Prostate gland (tissue), 2 donors: ENCODE measurements at regions not wholly inside any gene's neighbourhood (a gene's known extent, or its start where the extent isn't known, plus 50 kb on each side); places are given as distances from the start of the nearest gene placed in this dataset.

Experiments used
- DNase-seq: peaks from one replicate; pipeline ENCODE4 v3.0.0-alpha.2; 2019; ENCODE audit warnings: low spot score
- H3K27ac ChIP-seq, 2 donors: fragments of 200-600 bp; sonication (generic); 2 replicates each; pipeline ENCODE4 v1.5.1; 2017 to 2019
- H3K27me3 ChIP-seq: fragments of 200-600 bp; sonication (generic); replicated peaks from 2 replicates; pipeline ENCODE4 v1.5.1; 2019; ENCODE audit not compliant: insufficient read depth
- H3K36me3 ChIP-seq, 2 donors: fragments of 200-600 bp; sonication (generic); 1 replicate in 1 of 2; 2 replicates in 1 of 2; pipeline versions ENCODE4 v1.5.1 to v1.8.1; 2017 to 2019
- H3K4me1 ChIP-seq: fragments of 200-600 bp; sonication (generic); replicated peaks from 2 replicates; pipeline ENCODE4 v1.5.1; 2019
- H3K4me3 ChIP-seq, 2 donors: fragments of 200-600 bp; sonication (generic); 2 replicates each; pipeline ENCODE4 v1.5.1; 2017 to 2019
- H3K9me3 ChIP-seq: fragments of 200-600 bp; sonication (generic); 2 replicates; pipeline ENCODE4 v1.5.1; 2017
- CTCF ChIP-seq, 4 experiments: fragments of 200-600 bp in 2 of 4; fragments of 450-650 bp in 2 of 4; sonication (generic) in 2 of 4; IDR thresholded peaks; 1 replicate in 3 of 4; 2 replicates in 1 of 4; pipeline ENCODE4 v1.5.1; 2016 to 2019; ENCODE audit warnings: antibody characterized with exemption in 4 of 4, mild to moderate bottlenecking in 2 of 4, moderate library complexity in 2 of 4
- POLR2A ChIP-seq: fragments of 450-650 bp; IDR thresholded peaks from one replicate; pipeline ENCODE4 v1.6.1; 2016; ENCODE audit warnings: antibody characterized with exemption, mild to moderate bottlenecking
- POLR2AphosphoS5 ChIP-seq: sonication (generic); formaldehyde crosslinking; IDR thresholded peaks from one replicate; pipeline ENCODE4 v1.6.1; 2017; ENCODE audit warnings: antibody characterized with exemption
- WGBS: methylation state at CpG from one replicate; pipeline ENCODE4 v1.1.5; 2018; 5-methylcytosine and 5-hydroxymethylcytosine counted together
- intact Hi-C: fragments of 100-400 bp; cut with DNase I; formaldehyde crosslinking; loops from one replicate; pipeline ENCODE4 v1.14.2; 2022

- no peak overlapping the region for H3K27ac ChIP-seq
- H3K27me3 ChIP-seq: no peaks in the 10 kb centered on the region
- H3K4me1 ChIP-seq: no peaks in the 10 kb centered on the region
- no peak overlapping the region for H3K4me3 ChIP-seq
- WGBS: 36% methylated on average over 1 of the region's 1 CpG
- H3K9me3 ChIP-seq: no peaks in the 10 kb centered on the region
- no peak for DNase-seq
- intact Hi-C loops: no loop called here
- TF ChIP-seq CTCF (IDR thresholded peaks at IDR 0.05) (no peak), POLR2AphosphoS5 (no peak), POLR2A (no peak)
- no peaks in the 10 kb centered on the region for H3K36me3 ChIP-seq
These were observed 666.3 kb downstream of the CCSER2 start for GRCh38 chr10:84994722-84995121.

DNA sequence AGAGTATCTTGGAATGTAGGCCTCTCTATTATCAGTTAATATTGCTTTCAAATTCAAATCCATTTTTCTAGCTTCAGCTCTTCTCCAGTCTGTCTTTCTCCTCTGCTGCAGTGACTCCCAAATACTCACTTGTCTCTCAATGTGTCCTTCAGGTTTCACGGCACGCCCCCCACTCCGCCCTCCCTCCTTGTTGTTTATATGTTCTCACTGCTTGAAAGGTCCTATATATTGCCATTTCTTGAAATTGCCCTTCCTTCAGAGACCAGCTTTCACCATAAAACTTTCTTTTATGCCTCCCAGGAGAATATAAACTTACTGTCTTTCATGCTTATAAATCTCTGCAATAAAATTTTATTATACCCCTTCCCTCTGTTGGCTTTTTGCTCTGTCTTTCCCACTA, 668.2 kb downstream of the CCSER2 start:
- TF ChIP-seq CTCF (IDR thresholded peaks at IDR 0.05) (no peak), POLR2A (no peak), POLR2AphosphoS5 (no peak)
- WGBS: 31% methylated on average over 3 of the region's 3 CpGs
- no peaks in the 10 kb centered on the region for H3K27me3 ChIP-seq
- H3K4me3 ChIP-seq: no peak overlapping the region
- H3K36me3 ChIP-seq: no peaks in the 10 kb centered on the region
- H3K9me3 ChIP-seq: no peaks in the 10 kb centered on the region
- no peak overlapping the region for H3K27ac ChIP-seq
- intact Hi-C loops: no loop called here
- DNase-seq: no peak
- no peaks in the 10 kb centered on the region for H3K4me1 ChIP-seq

DNA sequence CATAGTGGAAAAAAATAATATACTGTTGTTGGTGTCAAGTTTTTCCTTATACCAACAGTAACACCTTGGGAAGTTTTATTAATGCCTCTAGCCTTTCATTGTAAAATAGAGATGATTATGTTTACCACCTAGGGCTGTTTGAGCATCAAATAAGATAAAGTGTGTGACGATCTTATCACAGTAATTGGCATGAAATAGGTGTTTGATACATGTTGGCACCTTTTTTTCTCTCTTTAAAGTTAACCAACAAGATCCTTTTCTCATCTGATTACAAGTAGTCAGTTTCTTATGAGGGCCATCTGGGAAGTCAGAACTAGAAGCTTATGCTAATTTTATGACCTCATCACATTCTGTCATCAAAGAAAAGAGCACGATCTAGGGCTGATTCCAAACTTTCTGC, 669.5 kb downstream of the CCSER2 start:
- H3K4me1 ChIP-seq: no peaks in the 10 kb centered on the region
- H3K9me3 ChIP-seq: no peaks in the 10 kb centered on the region
- H3K36me3 ChIP-seq: no peaks in the 10 kb centered on the region
- no peak overlapping the region for H3K27ac ChIP-seq
- intact Hi-C loops: no loop called here
- no peak for TF ChIP-seq CTCF (IDR thresholded peaks at IDR 0.05)
- TF ChIP-seq POLR2A: no peak
- TF ChIP-seq POLR2AphosphoS5: no peak
- WGBS: 40% methylated on average over 2 of the region's 2 CpGs
- no peak overlapping the region for H3K4me3 ChIP-seq
- no peaks in the 10 kb centered on the region for H3K27me3 ChIP-seq
- no peak for DNase-seq

DNA sequence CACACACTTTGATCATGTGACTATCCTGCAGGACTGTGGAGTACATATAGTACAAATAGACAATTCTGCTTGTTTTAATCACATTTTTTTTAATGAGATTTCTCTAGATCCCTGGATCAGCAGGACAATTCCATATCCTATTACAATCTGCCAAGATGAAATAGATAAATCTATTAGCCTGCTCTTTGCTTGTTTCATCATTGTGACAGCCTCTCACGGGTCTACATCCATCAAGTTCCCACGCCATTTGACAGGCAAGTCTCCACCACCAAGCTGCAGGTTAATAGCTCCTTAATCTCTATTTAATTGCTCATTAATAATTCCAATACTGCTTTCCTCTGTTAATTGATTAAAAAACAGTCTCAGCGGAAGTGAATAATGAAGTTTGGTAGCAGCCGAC, 671.5 kb downstream of the CCSER2 start:
- Histone ChIP-seq H3K27ac (no peak overlapping the region), H3K9me3 (no peaks in the 10 kb centered on the region), H3K4me3 (no peak overlapping the region), H3K27me3 (no peaks in the 10 kb centered on the region), H3K36me3 (no peaks in the 10 kb centered on the region), H3K4me1 (no peaks in the 10 kb centered on the region)
- no peak for TF ChIP-seq CTCF (IDR thresholded peaks at IDR 0.05)
- TF ChIP-seq POLR2A: no peak
- TF ChIP-seq POLR2AphosphoS5: no peak
- DNase-seq: no peak
- WGBS: 88% methylated on average over 4 of the region's 4 CpGs
- intact Hi-C loops: no loop called here

GRCh38 chr10:85003083-85003482, 674.7 kb downstream of the CCSER2 start:
- intact Hi-C loops: no loop called here
- Histone ChIP-seq H3K9me3 (no peaks in the 10 kb centered on the region), H3K36me3 (no peaks in the 10 kb centered on the region), H3K4me3 (no peak overlapping the region), H3K27ac (no peak overlapping the region), H3K27me3 (no peaks in the 10 kb centered on the region), H3K4me1 (no peaks in the 10 kb centered on the region)
- 60% methylated on average over 1 of the region's 1 CpG for WGBS
- no peak for TF ChIP-seq POLR2AphosphoS5
- TF ChIP-seq POLR2A: no peak
- TF ChIP-seq CTCF (IDR thresholded peaks at IDR 0.05): no peak
- DNase-seq: no peak
